Right lobe of liver (tissue), 4 donors: ENCODE measurements at regions not wholly inside any gene's neighbourhood (a gene's known extent, or its start where the extent isn't known, plus 50 kb on each side); places are given as distances from the start of the nearest gene placed in this dataset.

ENCODE experiments used
- CTCF ChIP-seq, 4 donors: fragments of 200-600 bp in 3 of 4; fragments of 450-650 bp in 1 of 4; IDR thresholded peaks; one replicate each; pipeline versions ENCODE4 v1.5.1 to v1.8.0; 2016 to 2022; ENCODE audit warnings: antibody characterized with exemption in 4 of 4, mild to moderate bottlenecking in 2 of 4
- POLR2A ChIP-seq: fragments of 450-650 bp; IDR thresholded peaks from one replicate; pipeline ENCODE4 v1.6.1; 2017; ENCODE audit warnings: antibody characterized with exemption, mild to moderate bottlenecking
- donor health status: DM: no; HTN: no; CAD: no.
- donor health status: DM: no; HTN: no; CAD: no.
- donor health status: DM: no; HTN: yes; CAD: no.

DNA sequence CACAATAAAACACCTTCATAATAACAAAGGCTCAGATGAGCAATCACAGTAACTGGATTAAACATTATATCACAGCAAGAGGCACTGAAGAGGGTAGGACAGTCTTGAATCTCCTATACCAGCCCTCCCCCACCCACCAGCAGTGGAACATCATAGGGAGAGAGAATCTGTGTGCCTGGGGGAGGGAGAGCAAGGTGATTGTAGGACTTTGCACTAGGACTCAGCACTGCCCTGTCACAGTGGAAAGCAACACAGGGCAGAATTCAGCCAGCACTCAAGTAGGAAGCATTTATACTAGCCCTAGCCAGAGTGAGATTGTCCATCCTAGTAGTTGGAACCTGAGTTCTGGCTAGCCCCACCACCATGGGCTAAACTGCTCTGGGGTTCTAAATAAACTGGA lies 400.2 kb downstream of the HAO1 start:
- no peak for TF ChIP-seq CTCF (IDR thresholded peaks at IDR 0.05)
- no peak for TF ChIP-seq POLR2A
